H9 (cell line): ENCODE measurements at regions not wholly inside any gene's neighbourhood (a gene's known extent, or its start where the extent isn't known, plus 50 kb on each side); places are given as distances from the start of the nearest gene placed in this dataset.

ENCODE experiments used
- DNase-seq: peaks from one replicate; pipeline ENCODE4 v3.0.0-alpha.2; 2017
- H2AFZ ChIP-seq: one replicate; pipeline ENCODE4 v1.6.1; 2013; ENCODE audit warnings: mild to moderate bottlenecking, low read length, control low read depth, moderate library complexity
- H2AK5ac ChIP-seq: 2 replicates; pipeline ENCODE4 v1.6.1; 2013; ENCODE audit warnings: low read length, control low read depth, mixed read lengths; ENCODE audit not compliant: insufficient read length
- H2BK120ac ChIP-seq: one replicate; pipeline ENCODE4 v1.6.1; 2013; ENCODE audit warnings: low read depth, mild to moderate bottlenecking, low read length, control low read depth, inconsistent platforms; ENCODE audit not compliant: poor library complexity, severe bottlenecking
- H2BK12ac ChIP-seq: 2 replicates; pipeline ENCODE4 v1.6.1; 2013; ENCODE audit warnings: low read length, control low read depth, mixed read lengths, low read depth; ENCODE audit not compliant: insufficient read length
- H2BK15ac ChIP-seq: 2 replicates; pipeline ENCODE4 v1.6.1; 2013; ENCODE audit warnings: low read depth, low read length, control low read depth
- H2BK20ac ChIP-seq: one replicate; pipeline ENCODE4 v1.6.1; 2013; ENCODE audit warnings: low read depth, mild to moderate bottlenecking, low read length, control low read depth, inconsistent platforms; ENCODE audit not compliant: poor library complexity, severe bottlenecking
- H2BK5ac ChIP-seq: 2 replicates; pipeline ENCODE4 v1.6.1; 2013; ENCODE audit warnings: low read length, control low read depth, mixed read lengths; ENCODE audit not compliant: insufficient read length
- H3K14ac ChIP-seq: 2 replicates; pipeline ENCODE4 v1.6.1; 2013; ENCODE audit warnings: low read length, control low read depth; ENCODE audit not compliant: insufficient read depth
- H3K18ac ChIP-seq: 2 replicates; pipeline ENCODE4 v1.6.1; 2013; ENCODE audit warnings: low read depth, mild to moderate bottlenecking, mixed read lengths, low read length, control low read depth; ENCODE audit not compliant: insufficient read length
- H3K23ac ChIP-seq: 2 replicates; pipeline ENCODE4 v1.6.1; 2013; ENCODE audit warnings: low read length, control low read depth, mixed read lengths, low read depth; ENCODE audit not compliant: insufficient read length
- H3K23me2 ChIP-seq: 2 replicates; pipeline ENCODE4 v1.6.1; 2013; ENCODE audit warnings: low read depth, mild to moderate bottlenecking, mixed read lengths, low read length, control low read depth; ENCODE audit not compliant: insufficient read length, poor library complexity, severe bottlenecking
- H3K27ac ChIP-seq: 2 replicates; pipeline ENCODE4 v1.5.1; 2013; ENCODE audit warnings: low read length, control low read depth, mixed read lengths, low read depth; ENCODE audit not compliant: insufficient read length
- H3K27me3 ChIP-seq: 2 replicates; pipeline ENCODE4 v1.6.1; 2013; ENCODE audit warnings: low read length, control low read depth, inconsistent platforms; ENCODE audit not compliant: insufficient read depth
- H3K4ac ChIP-seq: 2 replicates; pipeline ENCODE4 v1.6.1; 2013; ENCODE audit warnings: low read depth, mild to moderate bottlenecking, control low read depth, inconsistent platforms, low read length, moderate library complexity
- H3K4me1 ChIP-seq: 2 replicates; pipeline ENCODE4 v1.6.1; 2013; ENCODE audit warnings: low read length, control low read depth, inconsistent platforms; ENCODE audit not compliant: insufficient read depth
- H3K4me2 ChIP-seq: 2 replicates; pipeline ENCODE4 v1.6.1; 2013; ENCODE audit warnings: low read length, control low read depth, mixed read lengths; ENCODE audit not compliant: insufficient read length, insufficient read depth
- H3K56ac ChIP-seq: 2 replicates; pipeline ENCODE4 v1.6.1; 2013; ENCODE audit warnings: low read depth, mild to moderate bottlenecking, mixed read lengths, low read length, control low read depth; ENCODE audit not compliant: insufficient read length
- H3K79me1 ChIP-seq: 2 replicates; pipeline ENCODE4 v1.6.1; 2013; ENCODE audit warnings: low read depth, mild to moderate bottlenecking, moderate library complexity, low read length, control low read depth, inconsistent platforms; ENCODE audit not compliant: insufficient read depth, poor library complexity, severe bottlenecking
- H3K79me2 ChIP-seq: 2 replicates; pipeline ENCODE4 v1.6.1; 2013; ENCODE audit warnings: low read length, control low read depth, inconsistent platforms; ENCODE audit not compliant: insufficient read depth
- H3K9ac ChIP-seq: 2 replicates; pipeline ENCODE4 v1.6.1; 2013; ENCODE audit warnings: low read length, control low read depth, mixed read lengths; ENCODE audit not compliant: insufficient read length; ENCODE audit errors: extremely low read depth
- H3K9me3 ChIP-seq: one replicate; pipeline ENCODE4 v1.6.1; 2013; ENCODE audit warnings: low read depth, low read length, inconsistent platforms; ENCODE audit not compliant: control insufficient read depth
- H3T11ph ChIP-seq: one replicate; pipeline ENCODE4 v1.6.1; 2013; ENCODE audit warnings: mild to moderate bottlenecking, low read length, control low read depth, inconsistent platforms
- H4K20me1 ChIP-seq: one replicate; pipeline ENCODE4 v1.6.1; 2013; ENCODE audit not compliant: control insufficient read depth, insufficient read length, insufficient read depth
- H4K5ac ChIP-seq: 2 replicates; pipeline ENCODE4 v1.6.1; 2013; ENCODE audit warnings: low read depth, mild to moderate bottlenecking, mixed read lengths, low read length, control low read depth; ENCODE audit not compliant: insufficient read length
- H4K8ac ChIP-seq: replicated peaks from 2 replicates; pipeline ENCODE4 v1.6.1; 2013; ENCODE audit warnings: low read length, control low read depth, mixed read lengths, low read depth; ENCODE audit not compliant: insufficient read length
- H4K91ac ChIP-seq: 2 replicates; pipeline ENCODE4 v1.6.1; 2013; ENCODE audit warnings: low read depth, mild to moderate bottlenecking, moderate library complexity, mixed read lengths, low read length, control low read depth; ENCODE audit not compliant: insufficient read length
- H3K27ac Mint-ChIP-seq, 3 experiments: 2 replicates in 2 of 3; 3 replicates in 1 of 3; pipeline ENCODE4 v1.8.0; 2020 to 2021; ENCODE audit warnings: mixed read lengths in 3 of 3, mild to moderate bottlenecking in 1 of 3, moderate library complexity in 1 of 3
- H3K27me3 Mint-ChIP-seq: 2 replicates; pipeline ENCODE4 v1.8.0; 2021; ENCODE audit warnings: low read depth, mild to moderate bottlenecking, moderate library complexity, mixed read lengths
- H3K36me3 Mint-ChIP-seq, 3 experiments: 2 replicates in 2 of 3; 3 replicates in 1 of 3; pipeline ENCODE4 v1.8.0; 2020 to 2021; ENCODE audit warnings: low read depth in 3 of 3, mixed read lengths in 3 of 3; ENCODE audit not compliant: insufficient read depth in 1 of 3
- H3K4me1 Mint-ChIP-seq, 2 experiments: 2 replicates each; pipeline ENCODE4 v1.8.0; 2020; ENCODE audit warnings: mixed read lengths in 2 of 2
- H3K4me3 Mint-ChIP-seq, 2 experiments: 2 replicates in 1 of 2; 3 replicates in 1 of 2; pipeline ENCODE4 v1.8.0; 2020 to 2021; ENCODE audit warnings: mild to moderate bottlenecking in 2 of 2, mixed read lengths in 2 of 2, moderate library complexity in 1 of 2
- H3K9me3 Mint-ChIP-seq, 2 experiments: 2 replicates in 1 of 2; 3 replicates in 1 of 2; pipeline ENCODE4 v1.8.0; 2020; ENCODE audit warnings: mild to moderate bottlenecking in 2 of 2, mixed read lengths in 2 of 2, moderate library complexity in 1 of 2
- WGBS: extraction: QIAGEN DNeasy Blood & Tissue Kit; methylation state at CpG from one replicate; pipeline ENCODE4 v1.1.7; 2013; ENCODE audit warnings: missing lambda C conversion rate, low lambda C conversion rate, mixed read lengths; ENCODE audit not compliant: insufficient read length; ENCODE audit errors: extremely low coverage; 5-methylcytosine and 5-hydroxymethylcytosine counted together
- TF ChIP-seq, protein P1 (sequence below): fragments of 200-600 bp; sonication (generic); conservative IDR thresholded peaks from 3 replicates; pipeline ENCODE4 v1.8.0; 2021; ENCODE audit warnings: antibody characterized with exemption, mild to moderate bottlenecking

DNA sequence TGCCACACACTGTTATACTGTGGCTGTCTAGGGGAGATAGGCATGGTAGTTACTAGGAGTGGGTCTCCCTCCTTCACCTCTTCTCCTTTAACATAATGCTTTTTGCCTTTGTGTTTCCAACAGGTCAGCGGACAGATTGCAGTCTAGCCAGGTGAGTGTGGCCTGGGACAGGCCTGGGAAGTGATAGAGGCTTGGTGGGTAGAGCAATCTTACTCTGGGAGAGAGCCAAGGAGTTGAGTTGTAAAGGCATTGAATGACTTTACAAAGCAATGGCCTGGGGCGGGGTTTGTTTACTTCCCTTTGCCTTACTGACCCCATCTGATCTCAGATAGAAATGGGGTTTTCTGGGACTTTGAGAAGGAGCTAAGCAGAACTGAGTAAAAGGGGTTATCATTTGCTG lies 51.0 kb upstream of the IKBKE start:
- no CpG with 5 or more reads among the region's 2 CpGs for WGBS
- Histone ChIP-seq H3K4me1 (no peaks in the 10 kb centered on the region), H3T11ph (no peak overlapping the region), H4K5ac (no peak overlapping the region), H2BK5ac (no peak overlapping the region), H3K23ac (no peak overlapping the region), H3K9me3 (no peaks in the 10 kb centered on the region), H2AFZ (no peak overlapping the region), H3K4ac (no peak overlapping the region), H2BK20ac (no peak overlapping the region), H2BK12ac (no peak overlapping the region), H3K9ac (no peak overlapping the region), H3K27ac (no peak overlapping the region), H4K8ac (no peak overlapping the region), H3K27me3 (no peaks in the 10 kb centered on the region), H3K79me2 (no peaks in the 10 kb centered on the region), H3K18ac (no peak overlapping the region), H3K56ac (no peak overlapping the region), H3K14ac (no peak overlapping the region), H3K79me1 (no peaks in the 10 kb centered on the region), H2BK120ac (no peak overlapping the region), H4K20me1 (no peaks in the 10 kb centered on the region), H3K4me2 (no peak overlapping the region), H2AK5ac (no peak overlapping the region), H3K23me2 (no peaks in the 10 kb centered on the region), H2BK15ac (no peak overlapping the region), H4K91ac (no peak overlapping the region)
- no peak overlapping the region for H3K4me3 Mint-ChIP-seq
- no peaks in the 10 kb centered on the region for H3K27me3 Mint-ChIP-seq
- peaks cover 5 to 22% (median 20%) of the 10 kb centered on the region in 3 experiments for H3K36me3 Mint-ChIP-seq
- DNase-seq: no peak
- H3K27ac Mint-ChIP-seq: peak overlapping the region in 2 of 3 experiments; percentile 38 to 77; a peak in 4 of 7 replicates
- H3K4me1 Mint-ChIP-seq: peaks cover 0 to 3% of the 10 kb centered on the region in 2 experiments; a peak in 3 of 4 replicates
- no peaks in the 10 kb centered on the region for H3K9me3 Mint-ChIP-seq
- TF ChIP-seq, protein P1, sequence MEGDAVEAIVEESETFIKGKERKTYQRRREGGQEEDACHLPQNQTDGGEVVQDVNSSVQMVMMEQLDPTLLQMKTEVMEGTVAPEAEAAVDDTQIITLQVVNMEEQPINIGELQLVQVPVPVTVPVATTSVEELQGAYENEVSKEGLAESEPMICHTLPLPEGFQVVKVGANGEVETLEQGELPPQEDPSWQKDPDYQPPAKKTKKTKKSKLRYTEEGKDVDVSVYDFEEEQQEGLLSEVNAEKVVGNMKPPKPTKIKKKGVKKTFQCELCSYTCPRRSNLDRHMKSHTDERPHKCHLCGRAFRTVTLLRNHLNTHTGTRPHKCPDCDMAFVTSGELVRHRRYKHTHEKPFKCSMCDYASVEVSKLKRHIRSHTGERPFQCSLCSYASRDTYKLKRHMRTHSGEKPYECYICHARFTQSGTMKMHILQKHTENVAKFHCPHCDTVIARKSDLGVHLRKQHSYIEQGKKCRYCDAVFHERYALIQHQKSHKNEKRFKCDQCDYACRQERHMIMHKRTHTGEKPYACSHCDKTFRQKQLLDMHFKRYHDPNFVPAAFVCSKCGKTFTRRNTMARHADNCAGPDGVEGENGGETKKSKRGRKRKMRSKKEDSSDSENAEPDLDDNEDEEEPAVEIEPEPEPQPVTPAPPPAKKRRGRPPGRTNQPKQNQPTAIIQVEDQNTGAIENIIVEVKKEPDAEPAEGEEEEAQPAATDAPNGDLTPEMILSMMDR: no peak
